CD4-positive, CD25-positive, alpha-beta regulatory T cell (primary cell): ENCODE measurements at regions not wholly inside any gene's neighbourhood (a gene's known extent, or its start where the extent isn't known, plus 50 kb on each side); places are given as distances from the start of the nearest gene placed in this dataset.

Experiments
- ATAC-seq, 2 donors: fragments of 150-1000 bp; cut with Tn5 transposase; one replicate each; pipeline ENCODE4 v1.10.0; 2021; ENCODE audit warnings: low read depth in 2 of 2, moderate number of reproducible peaks in 2 of 2, moderate library complexity in 1 of 2
- DNase-seq, 3 donors: peaks; one replicate each; pipeline versions ENCODE4 v3.0.0 to v3.0.0-alpha.2; 2012 to 2022; ENCODE audit warnings: mixed read lengths in 1 of 3
- H3K27ac ChIP-seq: one replicate; pipeline ENCODE4 v1.7.0; 2013; ENCODE audit warnings: mild to moderate bottlenecking, low read length; ENCODE audit not compliant: insufficient read depth, poor library complexity, severe bottlenecking
- H3K27me3 ChIP-seq: one replicate; pipeline ENCODE4 v1.7.0; 2013; ENCODE audit warnings: low read length; ENCODE audit not compliant: control insufficient read depth, insufficient read depth
- H3K36me3 ChIP-seq: one replicate; pipeline ENCODE4 v1.7.0; 2013; ENCODE audit warnings: mild to moderate bottlenecking, low read length, moderate library complexity; ENCODE audit not compliant: control insufficient read depth, insufficient read depth
- H3K4me1 ChIP-seq: 2 replicates; pipeline ENCODE4 v1.7.0; 2013; ENCODE audit warnings: mild to moderate bottlenecking, low read length; ENCODE audit not compliant: insufficient read depth, control insufficient read depth, poor library complexity, severe bottlenecking
- H3K4me3 ChIP-seq: one replicate; pipeline ENCODE4 v1.7.0; 2013; ENCODE audit warnings: low read depth, mild to moderate bottlenecking, low read length, moderate library complexity
- H3K9me3 ChIP-seq, 2 experiments: 1 replicate in 1 of 2; 2 replicates in 1 of 2; pipeline ENCODE4 v1.7.0; 2013; ENCODE audit warnings: low read length in 2 of 2, mild to moderate bottlenecking in 1 of 2, moderate library complexity in 1 of 2; ENCODE audit not compliant: control insufficient read depth in 2 of 2
- H3K27ac Mint-ChIP-seq, 3 donors: one replicate each; pipeline ENCODE4 v1.8.0; 2020 to 2022; ENCODE audit warnings: mild to moderate bottlenecking in 3 of 3, mixed read lengths in 3 of 3, moderate library complexity in 2 of 3
- H3K27me3 Mint-ChIP-seq: one replicate; pipeline ENCODE4 v1.8.0; 2022; ENCODE audit warnings: mild to moderate bottlenecking, mixed read lengths
- H3K36me3 Mint-ChIP-seq: one replicate; pipeline ENCODE4 v1.8.0; 2020; ENCODE audit warnings: mixed read lengths
- H3K4me1 Mint-ChIP-seq, 4 donors: one replicate each; pipeline ENCODE4 v1.8.0; 2020 to 2022; ENCODE audit warnings: mixed read lengths in 4 of 4, mild to moderate bottlenecking in 1 of 4
- H3K4me3 Mint-ChIP-seq, 4 donors: one replicate each; pipeline ENCODE4 v1.8.0; 2020 to 2022; ENCODE audit warnings: mild to moderate bottlenecking in 4 of 4, mixed read lengths in 4 of 4, moderate library complexity in 3 of 4
- H3K9me3 Mint-ChIP-seq, 7 donors: one replicate each; pipeline ENCODE4 v1.8.0; 2020 to 2022; ENCODE audit warnings: mixed read lengths in 7 of 7, mild to moderate bottlenecking in 3 of 7, moderate library complexity in 2 of 7

DNA sequence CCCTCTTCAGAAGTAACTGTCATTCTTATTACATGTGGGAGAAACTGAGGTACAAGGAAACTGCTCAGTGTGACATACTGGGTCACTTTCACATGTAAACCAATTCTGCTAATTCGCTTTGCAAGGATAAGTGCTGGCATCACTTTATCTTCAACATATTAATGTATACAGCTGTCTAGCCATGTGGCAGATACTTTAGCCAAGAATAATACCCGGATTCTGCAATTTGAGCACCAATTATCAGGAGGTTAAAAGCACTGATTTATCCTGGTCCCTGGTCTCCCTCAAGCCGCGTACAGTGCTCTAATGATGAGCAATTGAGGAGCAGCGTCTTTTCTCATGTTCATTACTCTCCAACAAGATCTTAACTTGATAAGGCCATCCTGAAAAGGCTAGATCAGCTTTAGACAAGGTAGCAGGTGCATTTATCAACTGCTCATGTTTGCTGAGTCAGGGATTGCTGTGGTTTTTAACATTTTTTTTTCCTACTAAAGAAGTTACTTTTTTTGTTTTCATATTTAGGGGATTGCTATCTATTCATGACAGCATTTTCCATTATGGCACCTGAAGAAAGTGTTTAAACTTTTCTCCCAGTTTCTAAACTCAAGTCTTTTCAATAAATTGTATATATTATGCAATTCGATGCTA, 1066.3 kb upstream of the MAP3K7 start:
- Histone ChIP-seq H3K4me3 (no peak overlapping the region), H3K27ac (no peak overlapping the region), H3K36me3 (no peaks in the 10 kb centered on the region), H3K27me3 (no peaks in the 10 kb centered on the region), H3K9me3 (no peaks in the 10 kb centered on the region), H3K4me1 (no peaks in the 10 kb centered on the region)
- DNase-seq = no peak
- Mint-ChIP-seq H3K27ac (no peak overlapping the region), H3K4me3 (no peak overlapping the region), H3K36me3 (no peaks in the 10 kb centered on the region), H3K4me1 (no peaks in the 10 kb centered on the region), H3K9me3 (peaks cover 0 to 9% (median 3%) of the 10 kb centered on the region in 7 donors), H3K27me3 (no peaks in the 10 kb centered on the region)
- no peak for ATAC-seq

DNA sequence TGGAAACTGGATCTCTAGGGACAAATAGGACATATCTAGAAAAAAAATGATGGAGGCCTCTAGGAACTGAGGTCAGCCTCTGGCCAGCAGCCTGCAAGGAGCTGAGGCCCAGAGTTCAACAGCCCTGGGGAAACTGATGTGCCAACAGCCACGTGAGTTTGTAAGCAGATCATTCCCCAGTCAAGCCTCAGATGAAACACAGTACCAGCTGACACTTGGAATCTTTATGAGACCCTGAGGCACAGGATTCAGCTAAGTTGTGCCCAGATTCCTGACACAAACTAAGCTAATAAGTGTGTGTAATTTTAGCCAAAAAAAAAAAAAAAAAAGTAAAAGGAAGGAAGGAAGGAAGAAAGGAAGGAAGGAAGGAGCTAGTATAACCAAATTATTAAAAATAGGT, 1059.8 kb upstream of the MAP3K7 start:
- H3K4me1 Mint-ChIP-seq = no peaks in the 10 kb centered on the region
- no peak for ATAC-seq
- no peaks in the 10 kb centered on the region for H3K36me3 Mint-ChIP-seq
- Histone ChIP-seq H3K4me3 (no peak overlapping the region), H3K4me1 (no peaks in the 10 kb centered on the region), H3K27me3 (no peaks in the 10 kb centered on the region), H3K27ac (no peak overlapping the region), H3K9me3 (no peaks in the 10 kb centered on the region), H3K36me3 (no peaks in the 10 kb centered on the region)
- no peak for DNase-seq
- peaks cover 0 to 14% (median 3%) of the 10 kb centered on the region in 7 donors for H3K9me3 Mint-ChIP-seq
- no peak overlapping the region for H3K4me3 Mint-ChIP-seq
- H3K27me3 Mint-ChIP-seq = no peaks in the 10 kb centered on the region
- no peak overlapping the region for H3K27ac Mint-ChIP-seq

DNA sequence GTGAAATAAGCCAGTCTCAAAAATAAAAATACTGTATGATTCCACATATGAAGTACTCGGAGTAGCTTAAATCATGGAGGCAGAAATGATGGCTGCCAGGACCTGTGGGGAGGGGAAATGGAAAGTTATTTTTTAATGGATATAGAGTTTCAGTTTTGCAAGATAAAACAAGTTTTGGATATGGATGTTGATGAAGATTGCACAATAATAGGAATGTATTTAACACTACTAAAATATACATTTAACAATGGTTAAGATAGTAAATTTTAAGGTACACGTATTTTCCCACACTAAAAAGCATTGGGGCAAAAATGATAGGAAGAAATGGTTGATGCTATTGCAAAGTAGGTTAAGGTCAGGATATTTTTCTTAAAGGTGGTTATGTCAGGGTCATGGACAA, 1058.9 kb upstream of the MAP3K7 start:
- H3K27ac Mint-ChIP-seq = no peak overlapping the region
- Histone ChIP-seq H3K9me3 (no peaks in the 10 kb centered on the region), H3K4me1 (no peaks in the 10 kb centered on the region), H3K27me3 (no peaks in the 10 kb centered on the region), H3K36me3 (no peaks in the 10 kb centered on the region), H3K27ac (no peak overlapping the region), H3K4me3 (no peak overlapping the region)
- H3K4me1 Mint-ChIP-seq = no peaks in the 10 kb centered on the region
- no peak for DNase-seq
- no peaks in the 10 kb centered on the region for H3K27me3 Mint-ChIP-seq
- peaks cover 0 to 17% (median 3%) of the 10 kb centered on the region in 7 donors for H3K9me3 Mint-ChIP-seq
- ATAC-seq = no peak
- no peak overlapping the region for H3K4me3 Mint-ChIP-seq
- H3K36me3 Mint-ChIP-seq = no peaks in the 10 kb centered on the region

DNA sequence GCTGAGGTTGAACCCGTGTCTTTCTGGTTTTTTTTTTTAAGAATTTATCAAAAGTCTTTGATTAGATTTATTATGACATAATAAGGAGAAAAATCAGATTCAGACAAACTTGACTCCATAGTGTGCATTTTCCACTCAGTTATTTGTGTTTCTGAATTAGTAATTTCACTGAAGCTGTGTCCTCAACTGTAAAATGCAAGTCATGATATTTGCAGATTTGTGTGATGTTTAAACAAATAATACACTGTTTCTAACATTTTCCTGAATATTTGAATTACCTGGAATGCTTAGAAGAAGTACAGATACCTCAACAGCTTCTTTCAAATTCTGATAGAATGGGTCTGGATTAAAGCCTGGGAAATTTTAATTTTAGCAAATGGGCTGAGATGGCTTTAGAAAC, 1050.3 kb upstream of the MAP3K7 start:
- Mint-ChIP-seq H3K27ac (no peak overlapping the region), H3K4me1 (no peaks in the 10 kb centered on the region), H3K9me3 (peaks cover under 1 to 13% (median 8%) of the 10 kb centered on the region in 7 donors), H3K27me3 (no peaks in the 10 kb centered on the region), H3K4me3 (no peak overlapping the region), H3K36me3 (no peaks in the 10 kb centered on the region)
- no peak for DNase-seq
- no peak overlapping the region for H3K4me3 ChIP-seq
- no peaks in the 10 kb centered on the region for H3K36me3 ChIP-seq
- no peaks in the 10 kb centered on the region for H3K4me1 ChIP-seq
- H3K27me3 ChIP-seq = no peaks in the 10 kb centered on the region
- no peak for ATAC-seq
- H3K9me3 ChIP-seq = no peaks in the 10 kb centered on the region
- H3K27ac ChIP-seq = no peak overlapping the region

DNA sequence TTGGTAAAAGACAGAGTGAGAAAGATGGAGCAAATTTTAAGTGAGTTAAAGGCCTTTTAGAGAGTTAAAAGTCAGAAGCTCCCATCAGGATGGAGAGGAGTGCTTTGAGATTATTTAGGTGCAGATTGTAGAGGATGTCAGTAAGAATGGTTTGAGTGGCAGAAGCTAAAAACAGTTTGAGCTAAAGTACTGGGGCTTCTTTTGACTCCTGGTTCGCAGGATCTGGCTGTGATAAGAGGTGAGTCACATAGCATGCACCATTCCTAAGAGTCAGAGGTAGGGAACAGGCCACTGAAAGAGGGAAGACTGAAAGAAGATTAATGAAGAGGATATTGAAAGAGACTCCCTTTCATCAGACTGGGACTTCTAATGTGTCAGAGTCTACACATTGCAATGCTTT, 1047.9 kb upstream of the MAP3K7 start:
- no peak overlapping the region for H3K4me3 ChIP-seq
- no peak for ATAC-seq
- no peaks in the 10 kb centered on the region for H3K27me3 ChIP-seq
- H3K4me1 Mint-ChIP-seq = no peaks in the 10 kb centered on the region
- H3K36me3 ChIP-seq = no peaks in the 10 kb centered on the region
- H3K36me3 Mint-ChIP-seq = no peaks in the 10 kb centered on the region
- H3K27ac ChIP-seq = no peak overlapping the region
- no peaks in the 10 kb centered on the region for H3K4me1 ChIP-seq
- DNase-seq = no peak
- H3K4me3 Mint-ChIP-seq = no peak overlapping the region
- no peak overlapping the region for H3K27ac Mint-ChIP-seq
- no peaks in the 10 kb centered on the region for H3K9me3 ChIP-seq
- no peaks in the 10 kb centered on the region for H3K27me3 Mint-ChIP-seq
- H3K9me3 Mint-ChIP-seq = peaks cover 5 to 16% (median 13%) of the 10 kb centered on the region in 7 donors

DNA sequence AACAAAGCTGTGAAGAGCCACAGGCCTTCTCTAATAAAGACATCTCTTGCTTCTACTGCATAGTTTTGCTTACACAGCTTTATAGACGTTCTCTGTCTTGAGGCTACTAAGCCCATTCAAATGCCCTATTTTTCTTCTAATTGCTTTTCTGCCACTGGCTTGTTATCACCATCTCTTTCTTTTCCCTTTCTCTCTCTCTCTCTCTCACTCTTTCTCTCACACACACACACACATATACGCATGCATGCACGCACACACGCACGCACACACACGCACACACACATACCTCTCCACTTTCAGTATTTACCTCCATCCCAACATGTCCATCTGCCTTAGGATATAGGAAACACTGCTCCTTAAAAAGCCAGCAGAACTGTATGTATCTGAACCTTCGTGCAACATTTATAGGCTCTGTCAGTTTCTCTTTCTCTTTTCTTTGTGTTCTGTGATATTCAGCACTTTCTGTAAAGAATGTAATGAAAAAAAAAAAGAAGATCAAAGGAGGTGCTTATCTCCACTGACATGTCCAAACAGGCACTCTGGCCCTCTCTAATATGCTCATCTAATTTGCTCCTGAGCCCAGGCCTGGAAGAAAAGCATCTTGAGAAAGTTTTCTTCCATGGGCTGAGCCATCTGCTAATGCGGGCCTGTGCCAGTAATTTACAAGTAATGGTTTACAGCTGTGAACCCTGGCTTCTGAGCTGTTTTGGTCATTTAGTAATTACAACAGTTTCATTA, 1046.7 kb upstream of the MAP3K7 start:
- Histone ChIP-seq H3K27ac (no peak overlapping the region), H3K4me3 (no peak overlapping the region), H3K4me1 (no peaks in the 10 kb centered on the region), H3K27me3 (no peaks in the 10 kb centered on the region), H3K36me3 (no peaks in the 10 kb centered on the region), H3K9me3 (no peaks in the 10 kb centered on the region)
- peaks cover 4 to 16% (median 11%) of the 10 kb centered on the region in 7 donors for H3K9me3 Mint-ChIP-seq
- no peaks in the 10 kb centered on the region for H3K36me3 Mint-ChIP-seq
- no peak overlapping the region for H3K27ac Mint-ChIP-seq
- no peak for ATAC-seq
- no peak overlapping the region for H3K4me3 Mint-ChIP-seq
- no peak for DNase-seq
- H3K4me1 Mint-ChIP-seq = no peaks in the 10 kb centered on the region
- no peaks in the 10 kb centered on the region for H3K27me3 Mint-ChIP-seq

DNA sequence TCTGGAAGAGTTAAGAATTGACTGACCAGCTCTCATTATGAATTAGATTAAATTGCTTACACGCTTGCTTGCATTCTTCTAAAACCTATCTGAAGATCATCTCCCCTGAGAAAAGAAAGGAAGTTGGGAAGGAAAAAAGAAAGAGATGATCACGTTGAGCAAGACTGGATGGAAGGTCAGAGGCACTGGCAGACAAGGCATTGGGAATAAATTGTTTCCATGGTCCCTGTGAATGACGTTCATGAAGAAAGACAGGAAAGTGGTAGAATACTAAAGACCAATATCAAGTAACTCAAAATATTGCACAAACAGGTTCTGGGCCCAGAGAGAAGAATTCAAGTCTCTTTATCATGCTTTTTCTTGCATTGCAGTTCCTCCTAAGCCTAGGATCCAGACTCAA, 1045.4 kb upstream of the MAP3K7 start:
- H3K36me3 Mint-ChIP-seq = no peaks in the 10 kb centered on the region
- ATAC-seq = no peak
- no peak overlapping the region for H3K27ac Mint-ChIP-seq
- H3K9me3 ChIP-seq = no peaks in the 10 kb centered on the region
- no peaks in the 10 kb centered on the region for H3K4me1 ChIP-seq
- no peaks in the 10 kb centered on the region for H3K36me3 ChIP-seq
- no peak overlapping the region for H3K27ac ChIP-seq
- DNase-seq = no peak
- no peaks in the 10 kb centered on the region for H3K27me3 ChIP-seq
- no peaks in the 10 kb centered on the region for H3K27me3 Mint-ChIP-seq
- no peak overlapping the region for H3K4me3 Mint-ChIP-seq
- peaks cover 4 to 16% (median 9%) of the 10 kb centered on the region in 7 donors for H3K9me3 Mint-ChIP-seq
- H3K4me3 ChIP-seq = no peak overlapping the region
- H3K4me1 Mint-ChIP-seq = no peaks in the 10 kb centered on the region

DNA sequence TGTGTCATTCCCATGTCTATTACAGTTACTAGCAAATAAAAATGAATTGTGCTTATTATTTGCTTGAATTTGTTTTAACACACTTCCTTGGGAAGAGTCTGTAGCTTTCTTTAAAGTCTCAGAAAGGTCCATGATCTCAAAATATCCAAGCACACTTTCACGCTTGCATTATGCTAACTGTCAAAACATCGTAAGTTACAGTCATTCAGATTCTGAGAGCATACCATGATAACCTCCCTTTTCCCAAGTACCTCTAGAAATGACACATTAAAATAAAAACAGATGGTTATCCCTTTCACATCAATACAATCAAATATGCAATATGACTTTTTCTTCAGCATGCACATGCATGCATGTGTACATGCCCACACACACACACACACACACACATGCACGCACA, 1044.4 kb upstream of the MAP3K7 start:
- Mint-ChIP-seq H3K36me3 (no peaks in the 10 kb centered on the region), H3K27me3 (no peaks in the 10 kb centered on the region), H3K27ac (no peak overlapping the region), H3K4me1 (no peaks in the 10 kb centered on the region), H3K4me3 (no peak overlapping the region), H3K9me3 (peaks cover 4 to 16% (median 9%) of the 10 kb centered on the region in 7 donors)
- Histone ChIP-seq H3K4me3 (no peak overlapping the region), H3K27me3 (no peaks in the 10 kb centered on the region), H3K27ac (no peak overlapping the region), H3K36me3 (no peaks in the 10 kb centered on the region), H3K9me3 (no peaks in the 10 kb centered on the region), H3K4me1 (no peaks in the 10 kb centered on the region)
- ATAC-seq = no peak
- DNase-seq = no peak
